ENCODE measurements at regions not wholly inside any gene's neighbourhood (a gene's known extent, or its start where the extent isn't known, plus 50 kb on each side); places are given as distances from the start of the nearest gene placed in this dataset.

GRCh38 chr2:128736689-128737545 is 418.2 kb upstream of the HS6ST1 start:
- TF ChIP-seq CTCF (IDR thresholded peaks at IDR 0.05) (peak; percentile 59 to 89 (median 75)), POLR2A (IDR thresholded peaks at IDR 0.05) (no peak)

All from Peyer's patch (tissue), 4 donors.